ENCODE measurements at regions not wholly inside any gene's neighbourhood (a gene's known extent, or its start where the extent isn't known, plus 50 kb on each side); places are given as distances from the start of the nearest gene placed in this dataset.

GRCh38 chr1:234885601-234886000 is 243.0 kb downstream of the TOMM20 start:
- H3K4me1 ChIP-seq (ENCODE audit: insufficient read depth, low read length) = peaks cover 24% of the 10 kb centered on the region
- no peaks in the 10 kb centered on the region for H3K27me3 ChIP-seq (ENCODE audit: insufficient read depth, low read length)
- H3K9me3 ChIP-seq (ENCODE audit: low read depth, low read length) = no peaks in the 10 kb centered on the region
- H3K4me3 ChIP-seq (ENCODE audit: low read length) = no peak overlapping the region

DNA sequence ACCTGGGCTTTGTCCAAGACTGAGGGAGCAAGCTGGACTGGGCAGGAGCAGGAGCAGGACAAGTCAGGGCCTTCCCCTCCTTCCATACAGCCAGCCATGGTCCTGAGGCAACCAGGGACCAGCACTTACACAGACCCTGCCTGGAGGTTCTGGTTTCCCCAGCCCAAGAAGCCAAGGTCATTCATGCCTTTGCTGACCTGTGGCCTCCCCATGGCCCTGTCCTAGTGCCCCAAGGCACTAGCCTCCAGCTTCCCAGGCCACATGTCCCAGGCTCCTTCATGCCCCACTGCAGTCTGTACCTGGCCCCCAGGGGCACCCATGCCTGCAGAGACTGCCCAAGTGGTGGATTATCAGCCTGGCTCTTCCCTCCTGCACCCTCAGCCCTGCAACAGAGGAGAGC is 243.9 kb downstream of the TOMM20 start:
- Histone ChIP-seq H3K9me3 (ENCODE audit: low read depth, low read length) (no peaks in the 10 kb centered on the region), H3K27me3 (ENCODE audit: insufficient read depth, low read length) (no peaks in the 10 kb centered on the region), H3K4me1 (ENCODE audit: insufficient read depth, low read length) (peaks cover 31% of the 10 kb centered on the region), H3K4me3 (ENCODE audit: low read length) (no peak overlapping the region)

DNA sequence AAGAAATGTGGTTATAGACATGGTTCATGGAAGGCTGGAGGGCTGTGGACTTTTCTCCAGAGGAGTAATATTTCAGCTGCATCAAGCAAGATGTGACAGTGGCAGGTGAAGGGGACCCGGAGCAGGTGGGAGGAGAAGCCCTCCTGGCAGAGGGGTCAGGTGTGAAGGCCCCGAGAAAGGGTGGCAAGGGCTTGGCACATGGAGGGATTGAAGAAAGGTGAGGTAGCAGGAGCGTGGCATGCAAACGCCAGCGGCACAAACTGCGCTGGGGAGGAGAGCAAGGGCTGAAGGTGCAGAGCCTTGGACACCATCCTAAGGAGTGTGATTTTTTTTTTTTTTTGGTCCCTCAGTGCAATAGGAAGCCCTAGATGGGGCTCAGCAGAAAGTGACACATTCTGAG is 244.6 kb downstream of the TOMM20 start:
- Histone ChIP-seq H3K4me1 (ENCODE audit: insufficient read depth, low read length) (peaks cover 38% of the 10 kb centered on the region), H3K4me3 (ENCODE audit: low read length) (no peak overlapping the region), H3K9me3 (ENCODE audit: low read depth, low read length) (no peaks in the 10 kb centered on the region), H3K27me3 (ENCODE audit: insufficient read depth, low read length) (no peaks in the 10 kb centered on the region)

DNA sequence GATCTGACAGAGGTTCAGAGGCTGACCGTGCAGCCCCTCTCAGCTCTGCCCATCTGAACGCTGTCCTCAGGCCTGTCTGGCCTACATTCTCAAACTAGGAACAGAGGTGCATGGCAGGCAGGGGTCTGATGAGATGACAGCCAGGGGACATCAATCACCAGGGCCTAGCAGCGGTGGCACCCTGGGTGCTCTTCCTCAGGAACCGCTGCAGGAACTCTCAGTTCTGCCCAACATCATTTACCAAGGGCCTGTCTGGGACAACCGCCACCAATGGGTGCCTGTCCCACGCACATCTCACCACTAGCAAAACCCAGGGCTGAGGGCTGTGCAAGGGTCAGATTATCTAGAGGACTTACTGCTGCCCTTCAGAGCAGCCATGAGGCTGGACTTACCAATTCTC is 245.7 kb downstream of the TOMM20 start:
- peaks cover 40% of the 10 kb centered on the region for H3K4me1 ChIP-seq (ENCODE audit: insufficient read depth, low read length)
- no peak overlapping the region for H3K4me3 ChIP-seq (ENCODE audit: low read length)
- H3K9me3 ChIP-seq (ENCODE audit: low read depth, low read length) = no peaks in the 10 kb centered on the region
- no peaks in the 10 kb centered on the region for H3K27me3 ChIP-seq (ENCODE audit: insufficient read depth, low read length)

DNA sequence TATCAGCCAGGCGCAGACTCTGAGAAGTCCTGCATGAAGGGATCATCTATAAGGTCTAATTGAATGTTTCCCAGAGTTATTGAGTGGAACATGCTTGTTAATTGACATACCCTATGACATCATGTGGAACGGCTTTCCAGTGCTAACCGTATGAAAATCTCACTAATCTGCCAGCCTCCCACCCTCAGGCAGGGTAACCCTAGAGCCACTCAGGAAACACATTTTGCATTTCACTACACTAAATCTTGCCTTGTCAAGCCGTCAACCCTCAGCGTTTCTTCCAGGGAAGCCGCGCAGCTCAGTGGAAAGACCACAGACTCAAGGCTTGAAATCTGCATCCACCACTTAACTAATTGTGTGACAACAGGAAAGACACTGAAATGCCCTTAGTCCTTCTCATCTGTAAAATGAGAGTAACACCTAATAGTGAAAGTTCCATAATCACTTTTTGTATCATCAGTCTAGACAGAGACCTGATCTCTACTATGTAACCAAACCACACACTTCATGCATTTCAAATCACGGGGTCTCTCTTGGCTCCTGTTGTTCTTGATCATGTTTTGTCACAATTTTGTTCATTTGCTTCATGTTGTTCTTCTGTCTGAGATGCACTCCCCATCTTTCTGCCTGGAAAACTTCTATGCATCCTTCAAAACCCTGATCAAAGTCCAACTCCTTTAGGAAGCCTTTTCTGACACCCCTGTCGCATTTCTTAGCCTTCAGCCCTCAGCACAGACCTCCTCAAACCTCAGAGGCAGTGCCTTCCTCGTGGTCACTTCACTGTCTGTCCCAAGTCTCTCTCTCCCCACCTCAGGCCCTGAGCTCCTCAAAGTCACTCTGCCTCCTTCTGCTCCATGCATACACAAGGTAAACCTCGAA is 246.5 kb downstream of the TOMM20 start:
- Histone ChIP-seq H3K4me3 (ENCODE audit: low read length) (no peak overlapping the region), H3K27me3 (ENCODE audit: insufficient read depth, low read length) (no peaks in the 10 kb centered on the region), H3K4me1 (ENCODE audit: insufficient read depth, low read length) (peaks cover 40% of the 10 kb centered on the region), H3K9me3 (ENCODE audit: low read depth, low read length) (no peaks in the 10 kb centered on the region)

DNA sequence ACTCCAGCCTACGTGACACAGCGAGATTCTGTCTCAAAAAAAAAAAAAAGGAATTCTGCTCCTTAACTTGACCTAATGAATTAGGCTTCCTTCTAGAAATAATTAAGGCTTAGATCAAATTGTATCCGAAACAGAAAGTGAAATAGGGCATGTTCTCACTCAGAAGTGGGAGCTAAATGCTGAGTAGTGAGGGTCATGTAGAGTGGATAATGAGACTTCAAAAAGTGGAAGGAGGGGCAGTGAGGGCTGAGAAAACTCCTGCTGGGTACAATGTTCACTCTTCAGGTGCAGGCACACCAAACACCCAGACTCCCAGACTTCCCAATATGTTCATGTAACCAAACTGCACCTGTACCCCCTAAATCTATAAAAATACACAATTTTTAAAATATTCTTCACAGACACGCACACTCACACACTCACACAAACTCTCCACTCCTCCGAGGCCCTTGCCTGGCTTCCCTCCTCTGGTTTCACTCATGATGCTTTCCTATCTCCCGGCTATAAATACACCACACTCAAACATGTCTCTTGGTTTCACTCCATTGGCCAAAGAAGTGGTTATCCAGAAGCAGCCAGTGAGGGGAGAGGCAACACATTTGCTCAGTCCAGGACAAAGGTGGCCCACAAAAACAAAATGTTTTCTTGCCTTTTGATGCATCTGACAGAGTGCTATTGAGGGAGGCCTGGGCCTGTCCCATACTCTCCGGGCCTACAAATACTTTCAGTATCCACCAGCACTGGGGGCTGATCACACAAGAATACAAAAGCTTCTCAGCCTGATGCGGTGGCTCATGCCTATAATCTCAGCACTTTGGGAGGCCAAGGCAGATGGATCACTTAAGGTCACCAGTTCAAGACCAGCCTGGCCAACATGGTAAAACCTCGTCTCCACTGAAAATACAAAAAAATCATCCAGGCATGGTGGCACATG is 249.2 kb downstream of the TOMM20 start:
- Histone ChIP-seq H3K4me1 (ENCODE audit: insufficient read depth, low read length) (peaks cover 57% of the 10 kb centered on the region), H3K27me3 (ENCODE audit: insufficient read depth, low read length) (no peaks in the 10 kb centered on the region), H3K9me3 (ENCODE audit: low read depth, low read length) (no peaks in the 10 kb centered on the region), H3K4me3 (ENCODE audit: low read length) (no peak overlapping the region)

DNA sequence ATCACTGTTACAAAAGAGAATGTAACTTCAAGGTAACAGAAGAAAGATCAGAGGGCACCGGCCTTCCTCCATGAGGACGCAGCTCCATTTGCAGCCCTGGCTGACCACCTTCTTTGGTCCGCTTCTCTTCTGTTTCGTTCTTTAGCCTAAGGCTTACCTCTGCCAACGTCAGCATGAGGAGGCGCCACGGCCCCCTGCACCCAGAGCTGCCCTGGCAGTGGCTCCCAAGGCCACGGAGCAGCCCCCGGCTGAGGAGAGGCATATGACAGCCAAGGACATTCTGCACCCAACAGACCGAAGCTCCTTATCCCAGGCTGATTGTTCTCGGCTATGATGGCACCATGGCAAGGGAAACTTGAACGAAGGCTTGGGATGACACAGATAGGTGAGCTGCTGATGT is 250.3 kb downstream of the TOMM20 start:
- Histone ChIP-seq H3K4me1 (ENCODE audit: insufficient read depth, low read length) (peaks cover 68% of the 10 kb centered on the region), H3K9me3 (ENCODE audit: low read depth, low read length) (no peaks in the 10 kb centered on the region), H3K4me3 (ENCODE audit: low read length) (no peak overlapping the region), H3K27me3 (ENCODE audit: insufficient read depth, low read length) (no peaks in the 10 kb centered on the region)

DNA sequence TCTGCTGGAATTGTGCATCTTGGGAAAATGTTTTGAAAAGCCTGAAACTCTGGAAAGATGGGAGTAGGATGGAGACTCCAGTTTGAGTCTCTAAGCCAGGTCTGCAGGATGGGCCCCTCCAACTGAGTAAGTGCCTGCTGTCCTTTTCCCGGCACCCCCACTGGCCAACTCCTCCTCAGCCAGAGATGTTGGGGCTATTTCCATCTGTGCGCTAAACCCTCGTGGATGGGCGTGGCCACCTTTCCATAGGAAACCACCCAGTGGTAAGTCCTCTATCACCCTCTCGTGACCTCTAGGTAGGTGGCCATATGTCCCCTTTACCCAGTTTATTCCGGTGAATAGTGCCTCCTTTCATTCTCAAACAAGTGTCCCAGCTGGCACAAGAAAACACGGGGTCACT is 250.9 kb downstream of the TOMM20 start:
- Histone ChIP-seq H3K9me3 (ENCODE audit: low read depth, low read length) (no peaks in the 10 kb centered on the region), H3K4me3 (ENCODE audit: low read length) (no peak overlapping the region), H3K27me3 (ENCODE audit: insufficient read depth, low read length) (no peaks in the 10 kb centered on the region), H3K4me1 (ENCODE audit: insufficient read depth, low read length) (peaks cover 71% of the 10 kb centered on the region)

- no peaks in the 10 kb centered on the region for H3K27me3 ChIP-seq (ENCODE audit: insufficient read depth, low read length)
- H3K4me1 ChIP-seq (ENCODE audit: insufficient read depth, low read length) = peaks cover 65% of the 10 kb centered on the region
- no peaks in the 10 kb centered on the region for H3K9me3 ChIP-seq (ENCODE audit: low read depth, low read length)
- no peak overlapping the region for H3K4me3 ChIP-seq (ENCODE audit: low read length)
These were observed 252.4 kb downstream of the TOMM20 start for GRCh38 chr1:234875953-234876855.

DNA sequence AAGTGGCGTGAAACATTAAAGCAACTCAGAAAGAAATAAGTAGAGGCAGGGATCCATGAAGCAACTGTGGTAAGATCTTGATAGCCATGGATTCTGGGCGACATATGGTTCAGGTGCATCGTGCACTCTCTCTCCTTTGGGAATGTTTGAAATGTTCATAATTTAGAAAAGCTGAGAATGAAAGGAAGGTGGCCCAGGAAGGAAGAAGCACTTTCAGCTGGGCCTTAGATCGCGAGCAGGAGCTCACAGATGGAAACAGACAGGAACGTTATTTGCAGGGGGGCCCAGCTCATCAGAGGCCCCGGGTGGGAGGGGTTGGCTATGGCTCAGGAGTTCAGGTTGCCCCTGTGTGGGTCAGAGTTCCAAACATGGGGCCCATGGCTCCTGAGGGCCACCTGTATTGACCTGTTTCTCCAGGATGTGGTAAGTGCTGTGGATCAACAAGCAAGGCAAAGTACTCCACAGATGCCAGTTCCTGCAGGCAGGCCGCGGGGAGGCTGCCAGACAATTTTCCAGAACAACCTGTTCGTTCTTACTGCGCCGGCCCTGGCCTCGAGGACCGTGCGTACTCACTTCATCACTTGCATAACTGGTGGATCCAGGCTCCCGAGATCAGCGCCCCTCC is 253.2 kb downstream of the TOMM20 start:
- H3K4me1 ChIP-seq (ENCODE audit: insufficient read depth, low read length) = peaks cover 57% of the 10 kb centered on the region
- no peak overlapping the region for H3K4me3 ChIP-seq (ENCODE audit: low read length)
- no peaks in the 10 kb centered on the region for H3K9me3 ChIP-seq (ENCODE audit: low read depth, low read length)
- no peaks in the 10 kb centered on the region for H3K27me3 ChIP-seq (ENCODE audit: insufficient read depth, low read length)

GRCh38 chr1:234874291-234875288 is 254.0 kb downstream of the TOMM20 start:
- H3K27me3 ChIP-seq (ENCODE audit: insufficient read depth, low read length) = no peaks in the 10 kb centered on the region
- H3K4me1 ChIP-seq (ENCODE audit: insufficient read depth, low read length) = peaks cover 51% of the 10 kb centered on the region
- H3K9me3 ChIP-seq (ENCODE audit: low read depth, low read length) = no peaks in the 10 kb centered on the region
- H3K4me3 ChIP-seq (ENCODE audit: low read length) = no peak overlapping the region

DNA sequence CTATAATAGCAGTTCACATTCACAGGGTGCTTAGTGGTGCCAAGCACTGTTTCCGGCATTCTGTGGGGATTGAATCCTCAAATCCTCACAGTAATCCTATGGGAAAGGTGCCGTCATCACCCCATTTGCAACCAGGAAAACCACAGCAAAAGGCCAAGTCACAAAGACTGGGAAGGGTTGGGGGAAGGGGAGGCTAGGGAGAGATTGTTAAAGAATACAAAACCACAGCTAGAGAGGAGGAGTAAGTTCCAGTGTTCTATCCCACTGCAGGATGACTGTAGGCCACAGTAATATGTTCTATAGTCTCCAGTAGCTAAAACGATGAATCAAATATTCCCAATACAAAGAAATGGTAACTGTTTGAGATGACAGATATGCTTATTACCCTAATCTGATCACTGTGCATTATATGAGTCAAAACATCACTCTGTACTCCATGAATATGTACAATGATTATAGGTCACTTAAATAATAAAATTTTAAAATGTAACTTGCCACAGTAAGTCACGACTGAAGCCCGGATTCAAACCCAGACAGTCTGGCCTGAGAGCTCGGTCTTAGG is 256.8 kb downstream of the TOMM20 start:
- Histone ChIP-seq H3K4me3 (ENCODE audit: low read length) (no peak overlapping the region), H3K9me3 (ENCODE audit: low read depth, low read length) (no peaks in the 10 kb centered on the region), H3K4me1 (ENCODE audit: insufficient read depth, low read length) (peaks cover 57% of the 10 kb centered on the region), H3K27me3 (ENCODE audit: insufficient read depth, low read length) (no peaks in the 10 kb centered on the region)

DNA sequence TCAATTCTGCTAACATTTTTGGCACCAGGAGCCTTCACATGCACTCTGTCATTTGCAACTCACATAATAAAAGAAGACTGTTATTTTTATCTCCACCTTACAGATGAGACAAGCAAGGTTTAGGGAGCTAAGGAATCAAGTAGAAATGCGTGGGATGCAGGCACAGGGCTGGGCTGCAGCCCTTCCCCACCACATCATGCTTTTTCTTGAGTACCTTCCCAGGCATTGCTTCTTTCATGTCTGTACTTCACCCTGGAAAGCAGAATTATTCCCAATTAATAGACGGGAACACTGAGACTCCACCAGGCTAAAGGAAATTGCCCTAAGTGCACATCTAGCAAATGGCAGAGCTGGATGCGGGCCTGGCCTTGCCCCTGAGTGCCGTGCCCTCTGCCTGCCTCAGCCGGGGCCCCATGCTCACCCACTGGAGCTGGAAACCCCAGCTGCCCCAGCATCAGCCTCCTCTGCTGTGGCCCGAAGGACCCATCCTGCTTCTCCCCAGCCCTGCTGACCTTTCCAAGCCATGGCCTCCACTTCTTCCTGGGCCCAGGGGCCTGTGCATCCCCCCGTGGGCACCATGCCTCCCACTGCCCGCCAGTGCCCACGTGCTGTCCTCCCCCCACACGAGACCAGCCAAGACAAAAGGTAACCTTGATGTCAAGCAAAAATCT is 257.5 kb downstream of the TOMM20 start:
- peaks cover 57% of the 10 kb centered on the region for H3K4me1 ChIP-seq (ENCODE audit: insufficient read depth, low read length)

More for the DNA sequence above, 257.5 kb downstream of the TOMM20 start:
- Histone ChIP-seq H3K4me3 (ENCODE audit: low read length) (no peak overlapping the region), H3K27me3 (ENCODE audit: insufficient read depth, low read length) (no peaks in the 10 kb centered on the region), H3K9me3 (ENCODE audit: low read depth, low read length) (no peaks in the 10 kb centered on the region)
